GM19043 (cell line): ENCODE measurements at regions not wholly inside any gene's neighbourhood (a gene's known extent, or its start where the extent isn't known, plus 50 kb on each side); places are given as distances from the start of the nearest gene placed in this dataset.
"Not testable (repeated sequence)": the region's sequence is repeated elsewhere in the genome, so short reads cannot be mapped to it uniquely, and the experiment has no call there.

ENCODE experiments used
- ATAC-seq: cut with Tn5 transposase; IDR thresholded peaks from one replicate; pipeline ENCODE4 v1.9.1; 2021; ENCODE audit warnings: low read depth; ENCODE audit not compliant: unreplicated experiment

GRCh38 chr4:125787707-125788106 lies 473.0 kb downstream of the FAT4 start:
- ATAC-seq, result no peak

DNA sequence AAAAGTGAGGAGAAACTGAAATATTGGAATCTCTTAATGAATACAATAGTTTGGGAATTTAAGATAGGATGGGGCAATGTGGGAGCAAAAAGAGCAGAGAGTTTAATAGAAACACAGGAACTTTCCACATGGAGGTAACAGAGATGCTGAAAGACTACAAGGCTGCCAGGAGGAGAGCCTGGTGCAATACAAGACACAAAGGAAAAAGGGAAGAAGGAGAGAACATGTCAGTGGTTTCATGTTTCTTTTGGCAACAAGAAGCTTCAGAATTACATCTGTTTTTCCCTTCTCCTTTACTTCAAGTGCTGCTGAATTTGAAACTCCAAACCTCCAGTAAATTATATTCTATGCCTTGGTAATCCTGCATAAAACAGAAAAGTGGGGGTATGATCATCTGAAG lies 474.3 kb downstream of the FAT4 start:
- no peak for ATAC-seq

GRCh38 chr4:125791896-125792295 lies 477.1 kb downstream of the FAT4 start:
- ATAC-seq, result no peak

DNA sequence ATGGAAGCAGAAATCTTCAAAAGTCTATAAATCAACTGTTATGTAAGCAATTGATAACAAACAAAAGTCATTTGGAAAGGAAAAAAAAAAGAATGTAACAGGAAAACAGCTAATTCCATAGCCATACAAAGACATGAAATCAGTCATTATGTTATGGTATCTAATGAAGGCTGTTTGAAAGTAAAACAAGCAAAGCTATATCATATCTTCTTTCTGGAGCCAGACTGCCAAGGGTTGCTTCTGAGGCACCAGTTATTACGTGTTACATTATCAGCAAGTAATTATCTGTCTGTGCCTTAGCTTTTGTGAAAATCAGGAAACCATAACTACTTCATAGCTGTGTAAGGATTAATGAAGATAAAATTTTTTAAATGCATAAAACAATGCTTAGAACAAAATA lies 480.2 kb downstream of the FAT4 start:
- no peak for ATAC-seq

DNA sequence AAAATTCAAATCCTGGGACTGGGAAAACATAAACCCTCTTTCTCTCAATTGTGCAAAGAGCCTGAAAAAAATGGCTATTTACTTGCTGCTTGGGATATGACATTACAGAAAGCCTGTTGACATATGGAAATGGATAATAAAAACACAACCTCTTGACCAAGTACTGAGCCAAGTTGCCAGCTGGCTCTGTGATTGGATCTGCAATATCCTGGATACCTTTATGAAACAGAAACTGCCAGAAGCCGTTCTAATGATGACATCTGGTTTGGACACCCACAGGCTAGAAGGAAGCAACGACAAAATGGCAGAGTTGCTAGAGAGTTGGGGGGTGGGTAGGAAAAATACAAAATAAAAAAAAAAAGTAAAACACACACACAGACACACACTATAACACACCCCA lies 481.4 kb downstream of the FAT4 start:
- ATAC-seq, result no peak

- ATAC-seq, result not testable (repeated sequence)
Measured at GRCh38 chr4:125797621-125798020, 482.9 kb downstream of the FAT4 start.

DNA sequence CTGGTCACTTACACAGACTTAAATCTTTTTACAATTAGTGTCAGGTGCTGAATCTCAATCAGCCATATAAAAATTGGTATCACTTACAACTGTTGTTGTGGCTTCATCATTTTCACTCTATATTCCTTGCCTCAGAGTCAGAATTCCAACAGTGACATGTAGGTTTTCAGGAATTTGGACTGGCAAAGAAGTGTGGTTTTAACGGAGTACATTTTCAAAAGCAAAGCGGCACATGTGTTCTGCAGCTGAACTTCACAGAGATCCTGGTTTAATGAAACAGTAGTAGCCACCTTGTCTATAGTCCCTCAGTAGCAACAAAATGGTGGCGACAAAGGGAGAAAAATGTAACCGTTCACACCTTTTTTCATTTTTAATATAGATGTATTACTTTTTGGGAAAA lies 486.6 kb downstream of the FAT4 start:
- no peak for ATAC-seq

GRCh38 chr4:125801924-125802323 lies 487.2 kb downstream of the FAT4 start:
- no peak for ATAC-seq

DNA sequence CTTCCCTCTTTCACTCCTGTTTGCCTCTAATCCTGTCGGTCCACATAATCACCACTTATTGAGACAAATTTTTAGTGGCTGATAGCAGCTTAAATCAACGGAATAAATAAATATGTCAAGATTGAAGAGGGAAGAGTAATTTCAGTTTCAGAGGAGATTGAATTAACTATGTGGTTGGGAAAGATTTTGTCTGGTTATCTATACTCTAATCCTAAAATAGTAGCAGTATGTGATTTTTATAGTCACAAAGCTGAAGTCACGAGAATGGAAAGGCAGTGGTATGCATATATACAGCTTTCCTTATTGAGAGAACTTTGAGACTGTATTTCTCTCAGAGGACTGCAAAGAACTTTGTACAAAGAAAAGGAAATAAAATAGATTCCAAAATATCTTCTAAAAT lies 493.3 kb downstream of the FAT4 start:
- no peak for ATAC-seq

DNA sequence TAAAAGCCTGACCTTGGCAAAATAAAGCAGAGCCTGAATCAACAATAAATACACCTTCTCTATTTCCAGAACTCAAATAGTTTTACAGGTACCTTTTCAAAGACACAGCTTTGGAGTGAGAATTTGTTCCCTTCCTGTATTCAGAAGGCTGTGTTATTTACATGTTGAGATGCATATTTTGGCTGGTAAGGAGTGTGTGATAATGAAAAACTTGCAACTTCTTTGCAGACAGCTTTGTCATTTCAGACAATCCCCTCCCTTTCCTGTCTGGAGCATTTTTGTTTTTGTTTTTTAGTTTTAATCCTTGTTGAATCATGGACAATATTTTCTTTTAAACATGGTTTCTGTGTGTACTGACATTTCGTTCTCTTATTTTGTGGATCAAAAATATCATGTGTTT lies 493.8 kb downstream of the FAT4 start:
- ATAC-seq, result no peak

GRCh38 chr4:125811892-125812291 lies 497.1 kb downstream of the FAT4 start:
- ATAC-seq, result no peak

DNA sequence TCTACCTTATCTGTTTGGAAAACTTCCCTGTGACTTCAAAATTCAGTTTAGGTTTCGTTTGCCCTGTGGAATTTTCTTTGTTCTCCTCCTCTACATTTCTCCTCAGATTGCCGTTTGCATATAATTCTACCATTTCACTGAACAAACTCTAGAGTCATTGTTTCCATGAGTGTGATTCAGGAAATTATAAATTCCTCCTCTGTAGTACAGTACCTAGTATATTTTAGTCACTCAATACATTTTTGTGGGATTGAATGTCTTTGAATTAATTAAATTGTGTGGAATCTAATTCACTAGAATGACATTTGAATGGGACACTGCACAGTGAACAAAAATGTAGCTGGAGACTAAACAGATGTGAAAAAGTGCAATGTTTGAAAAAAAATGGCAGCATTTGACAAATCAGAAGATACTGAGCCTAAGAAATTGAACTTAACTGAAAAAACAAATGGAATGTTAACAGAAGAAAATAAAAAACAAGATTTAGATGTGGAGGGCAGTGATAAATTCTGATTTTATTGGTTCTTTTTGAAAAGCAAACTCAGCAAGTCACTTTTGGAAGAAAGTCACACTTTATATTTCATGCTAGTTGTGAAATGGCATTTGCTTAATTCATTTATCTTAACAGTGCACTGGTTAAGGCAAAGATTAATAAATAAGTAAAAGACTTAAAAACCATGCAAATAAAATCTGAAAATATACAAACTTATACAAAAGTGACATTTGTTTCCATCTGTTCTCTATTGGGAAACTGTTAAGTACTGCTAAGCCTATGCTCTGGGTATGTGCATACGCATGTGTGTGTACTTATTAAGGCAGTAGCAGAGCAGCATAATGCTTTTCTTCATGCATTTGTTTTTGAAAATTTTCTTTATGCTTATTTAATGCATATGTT lies 512.3 kb downstream of the FAT4 start:
- no peak for ATAC-seq

DNA sequence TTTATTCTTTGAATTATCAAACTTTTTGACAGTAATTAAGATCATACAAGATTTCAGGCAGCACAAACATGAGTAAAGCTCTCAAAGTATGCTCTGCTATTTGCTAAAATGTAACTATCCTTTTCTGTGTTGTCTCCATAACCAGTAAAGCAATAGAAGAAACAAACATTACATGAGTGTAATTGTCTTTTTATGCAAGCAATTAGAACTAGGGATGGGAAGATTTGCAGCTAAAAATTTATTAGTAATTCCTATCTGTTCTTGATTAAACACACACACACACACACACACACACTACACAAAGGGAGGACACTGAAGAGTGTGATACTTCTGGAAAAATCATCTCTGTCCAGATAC lies 512.9 kb downstream of the FAT4 start:
- no peak for ATAC-seq

DNA sequence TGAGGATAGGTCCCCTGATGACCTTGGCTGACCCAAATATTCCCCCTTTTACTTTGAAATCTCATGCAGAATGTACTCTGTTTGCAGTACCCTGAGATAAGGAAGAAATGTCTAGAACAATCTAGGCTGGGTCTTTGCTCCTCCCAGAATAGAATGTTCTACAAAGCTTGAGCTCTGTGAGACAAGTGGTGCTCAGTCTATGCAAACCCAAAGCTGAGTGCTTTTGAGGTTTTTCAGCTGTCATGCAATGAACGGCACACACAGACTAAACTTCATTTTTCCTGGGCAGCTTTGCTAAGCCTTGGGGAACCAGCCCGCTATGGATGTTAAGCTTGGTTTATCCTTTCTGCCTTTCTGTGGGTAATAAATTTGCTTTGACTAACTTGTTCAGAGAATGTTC lies 513.6 kb downstream of the FAT4 start:
- no peak for ATAC-seq

GRCh38 chr4:125832161-125832560 lies 517.4 kb downstream of the FAT4 start:
- no peak for ATAC-seq

DNA sequence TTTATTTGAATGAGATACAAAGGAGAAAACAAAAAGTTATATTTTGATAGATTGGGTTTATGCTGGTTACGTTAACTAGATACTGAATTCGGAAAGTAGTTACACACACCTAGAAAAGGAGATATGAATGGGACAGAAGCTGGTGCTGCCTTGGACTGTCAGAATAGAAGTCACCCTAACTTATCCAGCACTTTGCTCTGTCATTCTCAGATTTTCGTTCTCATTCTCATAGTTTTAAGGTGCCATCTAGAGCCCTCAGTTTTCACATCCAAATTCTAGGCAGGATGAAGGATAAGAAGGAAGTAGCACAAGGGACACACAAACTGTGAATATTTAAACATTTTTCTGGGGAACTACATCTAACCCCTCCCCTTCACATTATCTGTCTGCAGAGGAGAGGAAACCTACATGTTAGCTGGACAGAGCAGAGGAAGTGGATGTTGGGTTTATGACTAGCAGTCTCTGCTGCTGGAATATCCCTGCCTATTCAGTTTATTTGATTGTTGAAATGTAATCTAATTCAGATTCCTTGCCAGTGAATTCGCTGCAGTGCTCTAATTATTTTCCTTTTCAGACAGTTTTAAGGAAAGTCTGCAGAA lies 521.9 kb downstream of the FAT4 start:
- no peak for ATAC-seq

DNA sequence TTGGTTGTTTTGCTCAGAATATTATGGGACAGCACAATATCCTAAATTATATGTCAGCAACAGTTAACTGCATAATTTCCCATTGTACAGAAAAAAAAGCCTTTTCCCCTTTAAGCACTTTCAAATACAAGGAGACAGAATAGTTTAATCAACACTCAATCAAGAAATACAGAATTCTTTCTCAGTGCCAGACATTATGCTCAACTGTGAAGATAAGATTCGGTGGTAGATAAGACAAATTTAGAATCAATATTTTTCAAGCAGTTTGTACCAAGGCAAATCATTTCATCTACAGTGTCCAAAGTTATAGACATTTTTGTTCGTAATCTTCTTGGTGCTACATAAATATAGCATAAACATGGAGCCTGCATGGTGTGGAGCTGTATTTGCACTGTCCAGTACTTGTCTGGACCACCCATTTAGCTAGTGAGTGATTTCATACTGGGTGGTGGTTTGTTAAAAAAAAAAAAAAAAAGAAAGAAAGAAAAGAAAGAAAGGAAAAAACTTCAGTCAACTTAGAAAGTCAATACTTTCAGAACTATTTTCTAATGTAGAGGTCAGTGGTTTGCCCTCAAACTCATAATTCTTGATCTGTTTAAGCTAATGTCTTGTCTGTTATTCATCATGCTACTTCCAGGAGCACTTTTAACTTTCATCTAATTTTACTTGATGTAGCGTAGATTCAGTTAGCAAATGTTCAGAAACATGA lies 522.9 kb downstream of the FAT4 start:
- ATAC-seq, result no peak

- no peak for ATAC-seq
Measured at GRCh38 chr4:125838202-125838601, 523.4 kb downstream of the FAT4 start.

- no peak for ATAC-seq
Measured at GRCh38 chr4:125838924-125839323, 524.2 kb downstream of the FAT4 start.

- no peak for ATAC-seq
Measured at GRCh38 chr4:125843947-125844346, 529.2 kb downstream of the FAT4 start.

DNA sequence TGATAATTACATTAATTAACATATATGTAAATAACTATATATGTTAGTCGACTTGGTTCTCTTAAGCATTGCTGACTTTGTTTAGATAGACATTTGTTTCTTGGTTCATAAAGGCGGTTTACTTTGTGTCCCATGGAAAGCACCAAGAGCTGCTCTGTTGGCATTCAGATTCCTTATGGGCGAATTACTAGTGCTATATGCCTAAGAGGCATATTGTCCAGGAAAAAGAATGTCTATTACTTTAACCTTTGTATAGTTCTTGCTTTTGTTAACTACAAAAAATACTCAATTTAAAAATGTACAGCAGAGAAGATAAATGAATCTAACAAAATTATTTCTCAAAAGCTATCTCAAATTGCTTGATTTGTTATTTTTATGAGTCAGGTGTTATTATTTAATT lies 532.8 kb downstream of the FAT4 start:
- no peak for ATAC-seq

DNA sequence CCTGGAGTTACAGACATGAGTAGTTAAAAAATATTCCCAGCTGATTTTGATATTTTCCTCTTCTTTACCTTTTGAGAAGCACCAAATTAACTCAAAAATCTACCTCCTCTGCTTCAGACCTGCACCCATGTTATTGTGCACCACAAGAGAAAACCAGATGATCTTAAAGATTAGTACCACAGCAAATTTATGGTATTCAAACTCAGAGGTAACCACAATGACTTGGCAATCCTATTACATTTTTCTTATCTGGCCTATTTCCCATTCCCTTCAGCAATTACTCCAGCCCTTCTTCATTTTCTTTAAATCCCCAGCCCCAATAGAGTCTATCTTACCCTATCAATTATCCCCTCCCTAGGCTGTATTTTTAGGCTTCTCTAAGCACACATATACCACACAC lies 535.1 kb downstream of the FAT4 start:
- ATAC-seq, result no peak
